ENCODE measurements at regions not wholly inside any gene's neighbourhood (a gene's known extent, or its start where the extent isn't known, plus 50 kb on each side); places are given as distances from the start of the nearest gene placed in this dataset.

GRCh38 chr7:17589671-17590070 lies 291.2 kb downstream of the AHR start:
- no peaks in the 10 kb centered on the region for H3K36me3 ChIP-seq (ENCODE audit: control insufficient read depth, insufficient read depth, low read length, severe bottlenecking)
- H3K9me3 ChIP-seq (ENCODE audit: control insufficient read depth, low read length): no peaks in the 10 kb centered on the region
- peaks cover 14% of the 10 kb centered on the region for H3K4me1 ChIP-seq (ENCODE audit: control insufficient read depth, insufficient read depth, low read length)
- no peak overlapping the region for H3K4me3 ChIP-seq (ENCODE audit: low read length)
- H3K27me3 ChIP-seq (replicated peaks; ENCODE audit: control insufficient read depth, insufficient read depth, low read length): peaks cover 5% of the 10 kb centered on the region
- no peak for DNase-seq (ENCODE audit: low read depth)
- no peak overlapping the region for H3K9ac ChIP-seq (ENCODE audit: low read length)

- H3K27me3 ChIP-seq (replicated peaks; ENCODE audit: control insufficient read depth, insufficient read depth, low read length): peaks cover 5% of the 10 kb centered on the region
- no peak overlapping the region for H3K4me3 ChIP-seq (ENCODE audit: low read length)
- peaks cover 17% of the 10 kb centered on the region for H3K4me1 ChIP-seq (ENCODE audit: control insufficient read depth, insufficient read depth, low read length)
- H3K36me3 ChIP-seq (ENCODE audit: control insufficient read depth, insufficient read depth, low read length, severe bottlenecking): no peaks in the 10 kb centered on the region
- H3K9ac ChIP-seq (ENCODE audit: low read length): no peak overlapping the region
- H3K9me3 ChIP-seq (ENCODE audit: control insufficient read depth, low read length): no peaks in the 10 kb centered on the region
- DNase-seq (ENCODE audit: low read depth): no peak
Measured at GRCh38 chr7:17590221-17590620, 291.8 kb downstream of the AHR start.

DNA sequence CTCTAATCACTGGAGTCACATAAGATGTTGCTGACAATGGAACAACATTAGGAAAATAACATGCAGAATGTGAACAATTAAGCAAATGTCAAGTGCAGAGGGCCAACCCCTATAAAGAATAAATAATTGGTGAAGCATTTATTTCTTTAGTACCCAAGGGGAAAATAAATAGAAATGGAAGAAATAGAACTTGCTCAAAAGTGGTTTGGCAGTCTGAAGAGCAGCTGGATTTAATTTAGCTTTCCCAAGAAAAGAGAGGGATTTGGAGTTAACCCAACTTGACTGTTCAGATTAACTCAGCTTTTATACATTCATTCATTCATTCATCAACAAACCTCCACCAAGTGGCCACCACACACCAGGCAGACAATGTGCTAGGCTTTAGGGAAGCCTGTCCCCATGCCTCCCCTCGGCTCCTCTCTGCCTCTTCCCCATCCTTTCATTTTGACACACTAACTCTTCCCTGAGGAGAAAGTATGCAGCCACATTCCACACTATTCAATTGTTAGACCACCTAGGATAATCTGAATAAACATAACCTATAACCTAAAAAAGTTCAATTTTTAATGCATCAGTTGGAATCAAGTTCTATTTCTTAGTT lies 295.5 kb downstream of the AHR start:
- H3K9ac ChIP-seq (ENCODE audit: low read length): no peak overlapping the region
- DNase-seq (ENCODE audit: low read depth): peak; percentile 68
- no peaks in the 10 kb centered on the region for H3K27me3 ChIP-seq (replicated peaks; ENCODE audit: control insufficient read depth, insufficient read depth, low read length)
- H3K36me3 ChIP-seq (ENCODE audit: control insufficient read depth, insufficient read depth, low read length, severe bottlenecking): no peaks in the 10 kb centered on the region
- no peaks in the 10 kb centered on the region for H3K9me3 ChIP-seq (ENCODE audit: control insufficient read depth, low read length)
- H3K4me3 ChIP-seq (ENCODE audit: low read length): no peak overlapping the region
- peaks cover 17% of the 10 kb centered on the region for H3K4me1 ChIP-seq (ENCODE audit: control insufficient read depth, insufficient read depth, low read length)

GRCh38 chr7:17595546-17595945 lies 297.1 kb downstream of the AHR start:
- Histone ChIP-seq H3K27me3 (replicated peaks; ENCODE audit: control insufficient read depth, insufficient read depth, low read length) (no peaks in the 10 kb centered on the region), H3K9me3 (ENCODE audit: control insufficient read depth, low read length) (no peaks in the 10 kb centered on the region)
- no peak for DNase-seq (ENCODE audit: low read depth)

GRCh38 chr7:17598305-17598704 lies 299.9 kb downstream of the AHR start:
- Histone ChIP-seq H3K27me3 (replicated peaks; ENCODE audit: control insufficient read depth, insufficient read depth, low read length) (no peaks in the 10 kb centered on the region), H3K36me3 (ENCODE audit: control insufficient read depth, insufficient read depth, low read length, severe bottlenecking) (no peaks in the 10 kb centered on the region), H3K4me3 (ENCODE audit: low read length) (no peak overlapping the region), H3K9me3 (ENCODE audit: control insufficient read depth, low read length) (no peaks in the 10 kb centered on the region), H3K9ac (ENCODE audit: low read length) (no peak overlapping the region), H3K4me1 (ENCODE audit: control insufficient read depth, insufficient read depth, low read length) (peaks cover 33% of the 10 kb centered on the region)
- no peak for DNase-seq (ENCODE audit: low read depth)

More at GRCh38 chr7:17595546-17595945, 297.1 kb downstream of the AHR start:
- Histone ChIP-seq H3K4me1 (ENCODE audit: control insufficient read depth, insufficient read depth, low read length) (peaks cover 28% of the 10 kb centered on the region), H3K36me3 (ENCODE audit: control insufficient read depth, insufficient read depth, low read length, severe bottlenecking) (no peaks in the 10 kb centered on the region), H3K4me3 (ENCODE audit: low read length) (no peak overlapping the region), H3K9ac (ENCODE audit: low read length) (no peak overlapping the region)

DNA sequence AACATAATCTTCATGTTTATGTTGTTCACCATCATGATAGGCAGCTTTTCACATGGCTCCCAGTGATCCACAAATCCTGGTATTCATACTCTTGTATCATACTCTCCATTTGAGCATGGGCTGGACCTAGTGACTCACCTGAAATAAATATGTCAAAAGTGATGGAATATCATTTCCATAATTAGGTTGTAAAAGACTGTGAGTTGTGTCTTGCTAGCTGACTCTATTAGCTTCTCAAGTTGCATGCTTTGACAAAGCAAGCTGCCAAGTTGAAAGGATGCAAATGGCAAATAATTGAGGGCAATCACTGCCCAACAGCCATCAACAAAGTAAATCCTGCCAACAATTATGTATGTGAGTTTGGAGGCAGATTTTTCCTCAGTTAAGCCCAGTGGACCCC lies 300.4 kb downstream of the AHR start:
- Histone ChIP-seq H3K4me3 (ENCODE audit: low read length) (no peak overlapping the region), H3K36me3 (ENCODE audit: control insufficient read depth, insufficient read depth, low read length, severe bottlenecking) (no peaks in the 10 kb centered on the region), H3K9me3 (ENCODE audit: control insufficient read depth, low read length) (no peaks in the 10 kb centered on the region), H3K4me1 (ENCODE audit: control insufficient read depth, insufficient read depth, low read length) (peaks cover 28% of the 10 kb centered on the region), H3K9ac (ENCODE audit: low read length) (no peak overlapping the region), H3K27me3 (replicated peaks; ENCODE audit: control insufficient read depth, insufficient read depth, low read length) (no peaks in the 10 kb centered on the region)
- DNase-seq (ENCODE audit: low read depth): no peak

GRCh38 chr7:17599733-17600339 lies 301.4 kb downstream of the AHR start:
- peaks cover 18% of the 10 kb centered on the region for H3K4me1 ChIP-seq (ENCODE audit: control insufficient read depth, insufficient read depth, low read length)
- no peaks in the 10 kb centered on the region for H3K27me3 ChIP-seq (replicated peaks; ENCODE audit: control insufficient read depth, insufficient read depth, low read length)
- no peak for DNase-seq (ENCODE audit: low read depth)
- H3K9ac ChIP-seq (ENCODE audit: low read length): no peak overlapping the region
- no peak overlapping the region for H3K4me3 ChIP-seq (ENCODE audit: low read length)
- H3K9me3 ChIP-seq (ENCODE audit: control insufficient read depth, low read length): peaks cover 5% of the 10 kb centered on the region
- H3K36me3 ChIP-seq (ENCODE audit: control insufficient read depth, insufficient read depth, low read length, severe bottlenecking): no peaks in the 10 kb centered on the region

- Histone ChIP-seq H3K9me3 (ENCODE audit: control insufficient read depth, low read length) (peaks cover 5% of the 10 kb centered on the region), H3K27me3 (replicated peaks; ENCODE audit: control insufficient read depth, insufficient read depth, low read length) (no peaks in the 10 kb centered on the region), H3K4me1 (ENCODE audit: control insufficient read depth, insufficient read depth, low read length) (peaks cover 17% of the 10 kb centered on the region), H3K36me3 (ENCODE audit: control insufficient read depth, insufficient read depth, low read length, severe bottlenecking) (no peaks in the 10 kb centered on the region), H3K4me3 (ENCODE audit: low read length) (no peak overlapping the region), H3K9ac (ENCODE audit: low read length) (no peak overlapping the region)
- DNase-seq (ENCODE audit: low read depth): peak; percentile 88
Measured at GRCh38 chr7:17600340-17600752, 301.9 kb downstream of the AHR start.

GRCh38 chr7:17601921-17602320 lies 303.5 kb downstream of the AHR start:
- no peak for DNase-seq (ENCODE audit: low read depth)
- Histone ChIP-seq H3K4me3 (ENCODE audit: low read length) (no peak overlapping the region), H3K9me3 (ENCODE audit: control insufficient read depth, low read length) (peaks cover 5% of the 10 kb centered on the region), H3K4me1 (ENCODE audit: control insufficient read depth, insufficient read depth, low read length) (peaks cover 17% of the 10 kb centered on the region), H3K36me3 (ENCODE audit: control insufficient read depth, insufficient read depth, low read length, severe bottlenecking) (no peaks in the 10 kb centered on the region), H3K27me3 (replicated peaks; ENCODE audit: control insufficient read depth, insufficient read depth, low read length) (no peaks in the 10 kb centered on the region), H3K9ac (ENCODE audit: low read length) (no peak overlapping the region)

GRCh38 chr7:17608114-17608833 lies 309.8 kb downstream of the AHR start:
- Histone ChIP-seq H3K9me3 (ENCODE audit: control insufficient read depth, low read length) (peaks cover 5% of the 10 kb centered on the region), H3K4me3 (ENCODE audit: low read length) (no peak overlapping the region), H3K27me3 (replicated peaks; ENCODE audit: control insufficient read depth, insufficient read depth, low read length) (no peaks in the 10 kb centered on the region), H3K4me1 (ENCODE audit: control insufficient read depth, insufficient read depth, low read length) (peaks cover 13% of the 10 kb centered on the region), H3K9ac (ENCODE audit: low read length) (peak overlapping the region; percentile 9), H3K36me3 (ENCODE audit: control insufficient read depth, insufficient read depth, low read length, severe bottlenecking) (no peaks in the 10 kb centered on the region)
- peak; percentile 76 for DNase-seq (ENCODE audit: low read depth)

- H3K27me3 ChIP-seq (replicated peaks; ENCODE audit: control insufficient read depth, insufficient read depth, low read length): no peaks in the 10 kb centered on the region
- H3K36me3 ChIP-seq (ENCODE audit: control insufficient read depth, insufficient read depth, low read length, severe bottlenecking): no peaks in the 10 kb centered on the region
- H3K9me3 ChIP-seq (ENCODE audit: control insufficient read depth, low read length): no peaks in the 10 kb centered on the region
- DNase-seq (ENCODE audit: low read depth): no peak
- H3K9ac ChIP-seq (ENCODE audit: low read length): no peak overlapping the region
- peaks cover 13% of the 10 kb centered on the region for H3K4me1 ChIP-seq (ENCODE audit: control insufficient read depth, insufficient read depth, low read length)
- H3K4me3 ChIP-seq (ENCODE audit: low read length): no peak overlapping the region
Measured at GRCh38 chr7:17611611-17612010, 313.2 kb downstream of the AHR start.

All from adipocyte (in vitro differentiated cells).